ENCODE measurements at regions not wholly inside any gene's neighbourhood (a gene's known extent, or its start where the extent isn't known, plus 50 kb on each side); places are given as distances from the start of the nearest gene placed in this dataset.

- in situ Hi-C loops (cut with HindIII; ENCODE audit: low sequenced_read_pairs), result no loop called here
- no peak overlapping the region for H3K4me3 ChIP-seq (ENCODE audit: low read depth, low read length)
- TF ChIP-seq, protein P1, sequence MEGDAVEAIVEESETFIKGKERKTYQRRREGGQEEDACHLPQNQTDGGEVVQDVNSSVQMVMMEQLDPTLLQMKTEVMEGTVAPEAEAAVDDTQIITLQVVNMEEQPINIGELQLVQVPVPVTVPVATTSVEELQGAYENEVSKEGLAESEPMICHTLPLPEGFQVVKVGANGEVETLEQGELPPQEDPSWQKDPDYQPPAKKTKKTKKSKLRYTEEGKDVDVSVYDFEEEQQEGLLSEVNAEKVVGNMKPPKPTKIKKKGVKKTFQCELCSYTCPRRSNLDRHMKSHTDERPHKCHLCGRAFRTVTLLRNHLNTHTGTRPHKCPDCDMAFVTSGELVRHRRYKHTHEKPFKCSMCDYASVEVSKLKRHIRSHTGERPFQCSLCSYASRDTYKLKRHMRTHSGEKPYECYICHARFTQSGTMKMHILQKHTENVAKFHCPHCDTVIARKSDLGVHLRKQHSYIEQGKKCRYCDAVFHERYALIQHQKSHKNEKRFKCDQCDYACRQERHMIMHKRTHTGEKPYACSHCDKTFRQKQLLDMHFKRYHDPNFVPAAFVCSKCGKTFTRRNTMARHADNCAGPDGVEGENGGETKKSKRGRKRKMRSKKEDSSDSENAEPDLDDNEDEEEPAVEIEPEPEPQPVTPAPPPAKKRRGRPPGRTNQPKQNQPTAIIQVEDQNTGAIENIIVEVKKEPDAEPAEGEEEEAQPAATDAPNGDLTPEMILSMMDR (IDR thresholded peaks at IDR 0.05; ENCODE audit: low read depth, low read length), result no peak
- DNase-seq (ENCODE audit: low read depth, low spot score), result no peak
These were observed 323.3 kb downstream of the FOXG1 start for GRCh38 chr14:29089849-29090248.

DNA sequence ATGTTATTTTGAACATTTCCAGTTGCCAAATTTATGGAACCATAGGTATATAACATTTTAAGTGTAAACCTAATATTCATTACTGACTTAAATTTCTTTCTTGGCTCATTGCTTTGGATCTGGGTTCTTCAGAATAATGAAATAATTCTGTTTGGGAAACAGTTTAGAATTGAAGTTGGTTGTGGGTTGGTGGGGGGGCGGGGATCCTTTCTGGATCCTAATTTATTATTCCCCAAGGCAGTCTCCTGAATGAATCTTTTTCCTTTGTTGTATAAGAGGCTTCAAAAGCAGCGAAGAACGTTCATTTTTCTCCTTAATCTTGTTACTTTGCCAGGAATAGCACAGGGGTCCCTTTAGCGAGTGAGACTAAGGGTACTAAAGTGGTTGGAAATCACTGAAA lies 325.5 kb downstream of the FOXG1 start:
- TF ChIP-seq, protein P1 (IDR thresholded peaks at IDR 0.05; ENCODE audit: low read depth, low read length), result no peak
- no peak overlapping the region for H3K4me3 ChIP-seq (ENCODE audit: low read depth, low read length)
- in situ Hi-C loops (cut with HindIII; ENCODE audit: low sequenced_read_pairs), result no loop called here
- no peak for DNase-seq (ENCODE audit: low read depth, low spot score)

- TF ChIP-seq, protein P1 (IDR thresholded peaks at IDR 0.05; ENCODE audit: low read depth, low read length), result no peak
- in situ Hi-C loops (cut with HindIII; ENCODE audit: low sequenced_read_pairs), result no loop called here
- H3K4me3 ChIP-seq (ENCODE audit: low read depth, low read length), result no peak overlapping the region
- no peak for DNase-seq (ENCODE audit: low read depth, low spot score)
These were observed 330.9 kb downstream of the FOXG1 start for GRCh38 chr14:29097476-29097875.

DNA sequence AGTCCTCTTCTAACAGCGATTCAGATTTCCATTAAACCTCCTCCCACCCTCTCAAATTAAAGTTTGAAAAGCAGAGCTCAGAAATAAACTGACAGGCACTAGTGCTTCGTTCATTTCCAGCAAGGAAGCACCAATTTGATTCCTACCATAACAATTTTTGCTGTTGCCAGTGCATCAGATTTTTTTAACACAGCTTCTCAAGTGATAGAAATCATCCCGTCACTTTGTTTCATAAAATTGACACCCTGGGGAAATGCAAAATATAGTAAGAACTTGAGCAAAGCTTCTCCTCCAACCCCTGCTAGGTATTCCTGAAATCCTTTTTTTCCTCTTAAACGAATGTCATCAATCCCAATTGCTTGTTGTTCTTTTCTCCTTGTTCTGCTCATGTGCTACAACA lies 332.1 kb downstream of the FOXG1 start:
- H3K4me3 ChIP-seq (ENCODE audit: low read depth, low read length), result no peak overlapping the region
- in situ Hi-C loops (cut with HindIII; ENCODE audit: low sequenced_read_pairs), result no loop called here
- TF ChIP-seq, protein P1 (IDR thresholded peaks at IDR 0.05; ENCODE audit: low read depth, low read length), result no peak
- DNase-seq (ENCODE audit: low read depth, low spot score), result no peak

DNA sequence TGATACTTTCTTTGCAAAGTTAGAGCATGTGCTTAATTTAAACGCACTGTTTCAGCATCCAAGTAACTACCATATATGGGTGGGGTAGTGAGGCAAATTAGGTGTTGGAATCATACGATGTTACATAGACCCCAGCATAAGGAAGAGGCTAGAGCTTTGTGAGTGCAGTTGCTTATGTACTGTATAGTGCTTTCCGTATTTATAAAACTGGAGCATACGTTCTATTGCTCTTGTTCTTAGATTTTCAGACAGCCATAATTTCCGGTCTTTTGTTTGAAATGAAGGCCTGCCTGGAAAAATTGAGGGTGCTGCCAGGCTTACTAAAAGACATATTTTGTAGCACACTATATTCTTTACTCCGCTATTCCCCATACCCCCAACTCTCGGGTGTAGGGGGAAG lies 335.7 kb downstream of the FOXG1 start:
- in situ Hi-C loops (cut with HindIII; ENCODE audit: low sequenced_read_pairs), result no loop called here

DNA sequence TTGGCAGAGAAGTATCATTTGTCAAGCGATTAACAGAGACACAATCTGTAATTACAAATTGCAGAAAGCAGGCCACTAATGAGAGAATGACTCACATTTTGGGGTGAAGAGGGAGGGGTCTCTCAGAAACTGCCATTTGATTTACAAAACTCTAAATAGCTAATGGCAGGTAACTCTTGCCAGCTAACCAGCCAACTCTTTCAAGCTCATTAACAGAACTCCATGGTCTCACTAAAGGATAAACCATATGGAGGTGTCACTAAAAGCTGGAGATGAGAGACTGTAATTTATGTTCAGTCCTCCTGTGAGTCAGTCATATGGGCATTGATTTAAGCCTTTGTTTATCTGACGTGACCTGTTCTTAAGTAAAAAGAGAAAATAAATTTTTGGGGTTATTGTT lies 336.4 kb downstream of the FOXG1 start:
- TF ChIP-seq, protein P1 (IDR thresholded peaks at IDR 0.05; ENCODE audit: low read depth, low read length), result no peak
- in situ Hi-C loops (cut with HindIII; ENCODE audit: low sequenced_read_pairs), result no loop called here

More for the DNA sequence above, 335.7 kb downstream of the FOXG1 start:
- H3K4me3 ChIP-seq (ENCODE audit: low read depth, low read length), result no peak overlapping the region
- no peak for DNase-seq (ENCODE audit: low read depth, low spot score)
- TF ChIP-seq, protein P1 (IDR thresholded peaks at IDR 0.05; ENCODE audit: low read depth, low read length), result no peak

DNA sequence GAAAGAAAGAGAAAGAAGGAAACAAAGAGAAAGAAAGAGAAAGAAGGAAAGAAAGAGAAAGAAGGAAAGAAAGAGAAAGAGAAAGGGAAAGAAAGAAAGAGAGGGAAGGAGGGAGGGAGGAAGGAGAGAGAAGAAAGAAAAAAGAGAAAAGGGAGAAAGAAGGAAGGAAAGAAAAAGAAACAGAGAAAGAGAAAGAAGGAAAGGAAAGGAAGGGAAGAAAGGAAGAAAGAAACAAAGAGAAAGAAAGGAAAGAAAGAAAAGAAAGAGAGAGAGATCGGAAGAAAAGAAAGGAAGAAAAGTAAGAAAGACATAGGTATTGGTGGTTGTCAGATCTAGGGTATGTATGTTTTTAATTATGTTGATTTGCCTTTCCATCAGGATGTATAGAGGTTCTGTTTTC lies 342.3 kb downstream of the FOXG1 start:
- H3K4me3 ChIP-seq (ENCODE audit: low read depth, low read length), result no peak overlapping the region
- no peak for DNase-seq (ENCODE audit: low read depth, low spot score)
- TF ChIP-seq, protein P1 (IDR thresholded peaks at IDR 0.05; ENCODE audit: low read depth, low read length), result no peak
- in situ Hi-C loops (cut with HindIII; ENCODE audit: low sequenced_read_pairs), result no loop called here

More for the DNA sequence above, 336.4 kb downstream of the FOXG1 start:
- H3K4me3 ChIP-seq (ENCODE audit: low read depth, low read length), result no peak overlapping the region
- DNase-seq (ENCODE audit: low read depth, low spot score), result no peak

Measured in astrocyte of the spinal cord (primary cell).